Astrocyte (in vitro differentiated cells and primary cell): ENCODE measurements at regions not wholly inside any gene's neighbourhood (a gene's known extent, or its start where the extent isn't known, plus 50 kb on each side); places are given as distances from the start of the nearest gene placed in this dataset.
A peak's percentile ranks its signal among the peaks of the same experiment; 100 is the strongest.

Experiments used
- DNase-seq: peaks from one replicate; pipeline ENCODE4 v3.0.0-alpha.2; 2010; ENCODE audit warnings: low read depth
- FAIRE-seq: peaks from 2 replicates; lab custom pipeline; 2011; peaks lifted over from hg19 to GRCh38; lab: Jason Lieb, UNC
- H2AFZ ChIP-seq: 2 replicates; pipeline ENCODE4 v1.6.0; 2012; ENCODE audit warnings: low read depth, low read length, inconsistent platforms
- H3K27ac ChIP-seq: 2 replicates; pipeline ENCODE4 v1.5.1; 2011; ENCODE audit warnings: low read depth, low read length, inconsistent platforms
- H3K27me3 ChIP-seq: 2 replicates; pipeline ENCODE4 v1.6.0; 2011; ENCODE audit warnings: low read length, inconsistent platforms; ENCODE audit not compliant: insufficient read depth
- H3K36me3 ChIP-seq: 2 replicates; pipeline ENCODE4 v1.5.1; 2011; ENCODE audit warnings: low read length, inconsistent platforms; ENCODE audit not compliant: insufficient read depth
- H3K4me1 ChIP-seq: 2 replicates; pipeline ENCODE4 v1.5.1; 2011; ENCODE audit warnings: low read length, inconsistent platforms; ENCODE audit not compliant: insufficient read depth
- H3K4me2 ChIP-seq: 2 replicates; pipeline ENCODE4 v1.6.0; 2012; ENCODE audit warnings: low read length, inconsistent platforms
- H3K4me3 ChIP-seq: 2 replicates; pipeline ENCODE4 v1.5.1; 2011; ENCODE audit warnings: low read depth, mild to moderate bottlenecking, low read length, inconsistent platforms; ENCODE audit not compliant: insufficient read depth
- H3K79me2 ChIP-seq: 2 replicates; pipeline ENCODE4 v1.6.0; 2012; ENCODE audit warnings: mild to moderate bottlenecking, low read length, inconsistent platforms; ENCODE audit not compliant: insufficient read depth
- H3K9ac ChIP-seq: 2 replicates; pipeline ENCODE4 v1.6.0; 2012; ENCODE audit warnings: mild to moderate bottlenecking, low read length, inconsistent platforms
- H3K9me3 ChIP-seq: 2 replicates; pipeline ENCODE4 v1.5.1; 2012; ENCODE audit warnings: low read depth, mild to moderate bottlenecking, low read length, inconsistent platforms; ENCODE audit not compliant: insufficient read depth
- H4K20me1 ChIP-seq: 2 replicates; pipeline ENCODE4 v1.6.0; 2012; ENCODE audit warnings: low read length, inconsistent platforms; ENCODE audit not compliant: insufficient read depth
- H3K27ac Mint-ChIP-seq: one replicate; pipeline ENCODE4 v1.8.0; 2021; ENCODE audit warnings: mild to moderate bottlenecking, mixed read lengths; ENCODE audit not compliant: unreplicated experiment
- H3K27me3 Mint-ChIP-seq: one replicate; pipeline ENCODE4 v1.8.0; 2021; ENCODE audit warnings: low read depth, mixed read lengths; ENCODE audit not compliant: unreplicated experiment
- H3K36me3 Mint-ChIP-seq: one replicate; pipeline ENCODE4 v1.8.0; 2021; ENCODE audit warnings: low read depth, mixed read lengths; ENCODE audit not compliant: unreplicated experiment
- H3K4me1 Mint-ChIP-seq: one replicate; pipeline ENCODE4 v1.8.0; 2021; ENCODE audit warnings: low read depth, mixed read lengths; ENCODE audit not compliant: unreplicated experiment
- H3K4me3 Mint-ChIP-seq: one replicate; pipeline ENCODE4 v1.8.0; 2021; ENCODE audit warnings: mild to moderate bottlenecking, moderate library complexity, mixed read lengths; ENCODE audit not compliant: unreplicated experiment
- H3K9me3 Mint-ChIP-seq: one replicate; pipeline ENCODE4 v1.8.0; 2021; ENCODE audit warnings: mild to moderate bottlenecking, mixed read lengths; ENCODE audit not compliant: unreplicated experiment
- EZH2 ChIP-seq: IDR thresholded peaks from 2 replicates; pipeline ENCODE4 v1.6.1; 2012; ENCODE audit warnings: mild to moderate bottlenecking, low read length, inconsistent platforms; ENCODE audit not compliant: insufficient read depth
- TF ChIP-seq, protein P1 (sequence below): IDR thresholded peaks from 2 replicates; pipeline ENCODE4 v1.5.1; 2011; ENCODE audit warnings: low read depth, mild to moderate bottlenecking, inconsistent platforms, low read length, moderate library complexity; ENCODE audit not compliant: insufficient read depth

DNA sequence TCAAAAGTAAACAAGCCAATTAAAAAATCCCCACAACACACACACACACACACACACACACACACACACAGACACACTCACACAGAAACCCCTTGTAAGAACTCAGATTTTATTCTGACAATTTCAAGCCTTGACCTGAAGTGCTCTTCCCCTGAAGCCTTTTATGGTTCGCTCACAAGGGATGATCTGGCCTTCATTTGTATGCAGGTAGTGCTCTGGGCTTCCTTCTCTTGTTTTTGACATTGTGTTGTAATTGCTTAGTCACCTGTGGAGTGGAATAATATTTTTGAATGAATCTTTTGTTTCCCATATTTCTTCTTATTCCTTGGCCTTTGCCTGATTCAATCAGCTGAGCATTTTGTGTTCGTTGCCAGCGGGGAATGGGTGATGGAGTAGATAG, 83.3 kb upstream of the CSRP2 start:
- H3K9me3 Mint-ChIP-seq: peaks cover 3% of the 10 kb centered on the region
- Histone ChIP-seq H3K4me2 (no peak overlapping the region), H3K27ac (no peak overlapping the region), H3K9ac (no peak overlapping the region), H3K9me3 (no peaks in the 10 kb centered on the region), H3K4me3 (no peak overlapping the region), H3K79me2 (no peaks in the 10 kb centered on the region), H3K36me3 (no peaks in the 10 kb centered on the region), H4K20me1 (no peaks in the 10 kb centered on the region), H3K4me1 (no peaks in the 10 kb centered on the region), H2AFZ (no peak overlapping the region), H3K27me3 (no peaks in the 10 kb centered on the region)
- FAIRE-seq: no peak
- no peak for DNase-seq
- TF ChIP-seq EZH2: no peak
- TF ChIP-seq, protein P1, sequence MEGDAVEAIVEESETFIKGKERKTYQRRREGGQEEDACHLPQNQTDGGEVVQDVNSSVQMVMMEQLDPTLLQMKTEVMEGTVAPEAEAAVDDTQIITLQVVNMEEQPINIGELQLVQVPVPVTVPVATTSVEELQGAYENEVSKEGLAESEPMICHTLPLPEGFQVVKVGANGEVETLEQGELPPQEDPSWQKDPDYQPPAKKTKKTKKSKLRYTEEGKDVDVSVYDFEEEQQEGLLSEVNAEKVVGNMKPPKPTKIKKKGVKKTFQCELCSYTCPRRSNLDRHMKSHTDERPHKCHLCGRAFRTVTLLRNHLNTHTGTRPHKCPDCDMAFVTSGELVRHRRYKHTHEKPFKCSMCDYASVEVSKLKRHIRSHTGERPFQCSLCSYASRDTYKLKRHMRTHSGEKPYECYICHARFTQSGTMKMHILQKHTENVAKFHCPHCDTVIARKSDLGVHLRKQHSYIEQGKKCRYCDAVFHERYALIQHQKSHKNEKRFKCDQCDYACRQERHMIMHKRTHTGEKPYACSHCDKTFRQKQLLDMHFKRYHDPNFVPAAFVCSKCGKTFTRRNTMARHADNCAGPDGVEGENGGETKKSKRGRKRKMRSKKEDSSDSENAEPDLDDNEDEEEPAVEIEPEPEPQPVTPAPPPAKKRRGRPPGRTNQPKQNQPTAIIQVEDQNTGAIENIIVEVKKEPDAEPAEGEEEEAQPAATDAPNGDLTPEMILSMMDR: no peak
- H3K4me1 Mint-ChIP-seq: peaks cover 12% of the 10 kb centered on the region
- H3K27ac Mint-ChIP-seq: peak overlapping the region; percentile 56
- peaks cover 10% of the 10 kb centered on the region for H3K27me3 Mint-ChIP-seq
- H3K36me3 Mint-ChIP-seq: no peaks in the 10 kb centered on the region
- no peak overlapping the region for H3K4me3 Mint-ChIP-seq

DNA sequence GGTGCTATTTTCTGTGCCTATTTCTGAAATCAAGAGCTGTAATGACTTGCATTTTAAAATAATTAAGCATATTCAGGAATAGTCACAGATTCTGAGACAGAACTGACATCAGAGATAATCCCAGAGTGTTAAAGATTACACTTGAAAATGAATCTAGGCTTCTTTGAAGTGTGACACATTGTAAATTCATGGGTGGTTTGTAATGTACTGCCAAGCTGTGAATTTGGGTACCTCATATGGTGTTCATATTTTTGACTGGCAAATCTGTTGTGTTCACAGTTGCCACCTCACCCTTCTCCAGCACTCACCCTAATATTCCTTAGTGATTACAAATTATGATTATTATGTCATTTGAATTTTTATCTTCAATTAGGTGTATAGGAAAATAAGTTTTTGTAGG, 78.5 kb upstream of the CSRP2 start:
- TF ChIP-seq, protein P1: no peak
- TF ChIP-seq EZH2: no peak
- H2AFZ ChIP-seq: no peak overlapping the region
- no peaks in the 10 kb centered on the region for H3K36me3 Mint-ChIP-seq
- no peaks in the 10 kb centered on the region for H4K20me1 ChIP-seq
- H3K27me3 ChIP-seq: no peaks in the 10 kb centered on the region
- no peaks in the 10 kb centered on the region for H3K79me2 ChIP-seq
- no peak overlapping the region for H3K9ac ChIP-seq
- H3K9me3 ChIP-seq: no peaks in the 10 kb centered on the region
- no peaks in the 10 kb centered on the region for H3K4me1 ChIP-seq
- no peak overlapping the region for H3K4me3 Mint-ChIP-seq
- peaks cover under 1% of the 10 kb centered on the region for H3K9me3 Mint-ChIP-seq
- FAIRE-seq (no peak), DNase-seq (no peak)
- no peak overlapping the region for H3K4me3 ChIP-seq
- H3K27ac Mint-ChIP-seq: no peak overlapping the region
- peaks cover 1% of the 10 kb centered on the region for H3K27me3 Mint-ChIP-seq
- no peaks in the 10 kb centered on the region for H3K36me3 ChIP-seq
- peaks cover 12% of the 10 kb centered on the region for H3K4me1 Mint-ChIP-seq
- H3K27ac ChIP-seq: no peak overlapping the region
- no peak overlapping the region for H3K4me2 ChIP-seq

DNA sequence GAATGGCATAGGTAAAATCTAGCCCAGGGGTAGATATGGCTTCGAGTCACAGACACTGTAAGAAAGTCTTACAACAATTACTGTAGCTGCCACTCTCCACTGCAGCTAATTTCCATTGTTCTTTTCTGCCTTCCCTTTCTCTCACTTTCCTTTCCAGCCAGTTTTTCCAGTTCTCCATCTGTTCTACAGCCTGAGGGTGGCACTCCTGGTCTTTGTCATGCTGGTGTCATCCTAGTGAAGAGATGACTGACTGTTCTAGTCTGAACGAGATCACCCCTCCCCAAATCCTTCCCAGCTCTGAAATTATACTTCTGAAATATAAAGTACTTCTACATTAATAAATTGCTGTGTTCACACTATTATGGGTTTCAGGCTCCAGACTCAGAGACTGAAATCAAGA, 74.2 kb upstream of the CSRP2 start:
- H3K4me3 Mint-ChIP-seq: no peak overlapping the region
- H3K4me1 Mint-ChIP-seq: peaks cover 7% of the 10 kb centered on the region
- H3K4me3 ChIP-seq: no peak overlapping the region
- DNase-seq: no peak
- H3K27ac Mint-ChIP-seq: no peak overlapping the region
- no peak overlapping the region for H3K9ac ChIP-seq
- H3K79me2 ChIP-seq: no peaks in the 10 kb centered on the region
- no peak overlapping the region for H2AFZ ChIP-seq
- FAIRE-seq: no peak
- no peaks in the 10 kb centered on the region for H4K20me1 ChIP-seq
- no peaks in the 10 kb centered on the region for H3K27me3 ChIP-seq
- H3K27ac ChIP-seq: no peak overlapping the region
- H3K4me2 ChIP-seq: no peak overlapping the region
- no peaks in the 10 kb centered on the region for H3K36me3 ChIP-seq
- H3K9me3 Mint-ChIP-seq: no peaks in the 10 kb centered on the region
- H3K36me3 Mint-ChIP-seq: no peaks in the 10 kb centered on the region
- H3K4me1 ChIP-seq: no peaks in the 10 kb centered on the region
- H3K9me3 ChIP-seq: no peaks in the 10 kb centered on the region
- TF ChIP-seq, protein P1: no peak
- H3K27me3 Mint-ChIP-seq: peaks cover 8% of the 10 kb centered on the region
